ENCODE measurements at regions not wholly inside any gene's neighbourhood (a gene's known extent, or its start where the extent isn't known, plus 50 kb on each side); places are given as distances from the start of the nearest gene placed in this dataset.

- no peak for TF ChIP-seq CTCF (IDR thresholded peaks at IDR 0.05; ENCODE audit: insufficient read depth, low read length, poor library complexity, severe bottlenecking)
- Histone ChIP-seq H3K36me3 (ENCODE audit: control insufficient read depth, insufficient read depth, low read length) (no peaks in the 10 kb centered on the region), H3K27me3 (replicated peaks; ENCODE audit: control insufficient read depth, insufficient read depth, low read length) (no peaks in the 10 kb centered on the region), H3K4me3 (replicated peaks; ENCODE audit: low read depth, low read length) (no peak overlapping the region)
- no peak for DNase-seq (ENCODE audit: extremely low read depth, insufficient read length)
Measured at GRCh38 chr11:11069841-11070835, 212.3 kb upstream of the ZBED5 start.

- TF ChIP-seq CTCF (IDR thresholded peaks at IDR 0.05; ENCODE audit: insufficient read depth, low read length, poor library complexity, severe bottlenecking): no peak
- Histone ChIP-seq H3K4me3 (replicated peaks; ENCODE audit: low read depth, low read length) (no peak overlapping the region), H3K36me3 (ENCODE audit: control insufficient read depth, insufficient read depth, low read length) (no peaks in the 10 kb centered on the region), H3K27me3 (replicated peaks; ENCODE audit: control insufficient read depth, insufficient read depth, low read length) (no peaks in the 10 kb centered on the region)
- DNase-seq (ENCODE audit: extremely low read depth, insufficient read length): no peak
Measured at GRCh38 chr11:11068113-11068512, 210.3 kb upstream of the ZBED5 start.

GRCh38 chr11:11065396-11065795 is 207.5 kb upstream of the ZBED5 start:
- no peaks in the 10 kb centered on the region for H3K36me3 ChIP-seq (ENCODE audit: control insufficient read depth, insufficient read depth, low read length)
- DNase-seq (ENCODE audit: extremely low read depth, insufficient read length): no peak
- TF ChIP-seq CTCF (IDR thresholded peaks at IDR 0.05; ENCODE audit: insufficient read depth, low read length, poor library complexity, severe bottlenecking): no peak
- no peak overlapping the region for H3K4me3 ChIP-seq (replicated peaks; ENCODE audit: low read depth, low read length)
- no peaks in the 10 kb centered on the region for H3K27me3 ChIP-seq (replicated peaks; ENCODE audit: control insufficient read depth, insufficient read depth, low read length)

GRCh38 chr11:11057472-11057854 is 199.6 kb upstream of the ZBED5 start:
- H3K27me3 ChIP-seq (replicated peaks; ENCODE audit: control insufficient read depth, insufficient read depth, low read length): no peaks in the 10 kb centered on the region
- TF ChIP-seq CTCF (IDR thresholded peaks at IDR 0.05; ENCODE audit: insufficient read depth, low read length, poor library complexity, severe bottlenecking): no peak
- no peak for DNase-seq (ENCODE audit: extremely low read depth, insufficient read length)
- H3K4me3 ChIP-seq (replicated peaks; ENCODE audit: low read depth, low read length): no peak overlapping the region
- H3K36me3 ChIP-seq (ENCODE audit: control insufficient read depth, insufficient read depth, low read length): no peaks in the 10 kb centered on the region

- no peak for TF ChIP-seq CTCF (IDR thresholded peaks at IDR 0.05; ENCODE audit: insufficient read depth, low read length, poor library complexity, severe bottlenecking)
Measured at GRCh38 chr11:11056749-11057471, 199.1 kb upstream of the ZBED5 start.

More at GRCh38 chr11:11056749-11057471, 199.1 kb upstream of the ZBED5 start:
- Histone ChIP-seq H3K27me3 (replicated peaks; ENCODE audit: control insufficient read depth, insufficient read depth, low read length) (no peaks in the 10 kb centered on the region), H3K36me3 (ENCODE audit: control insufficient read depth, insufficient read depth, low read length) (no peaks in the 10 kb centered on the region), H3K4me3 (replicated peaks; ENCODE audit: low read depth, low read length) (no peak overlapping the region)
- DNase-seq (ENCODE audit: extremely low read depth, insufficient read length): no peak
